HEK293 (cell line): ENCODE measurements at regions not wholly inside any gene's neighbourhood (a gene's known extent, or its start where the extent isn't known, plus 50 kb on each side); places are given as distances from the start of the nearest gene placed in this dataset.
A peak's percentile ranks its signal among the peaks of the same experiment; 100 is the strongest.
"Not testable (repeated sequence)": the region's sequence is repeated elsewhere in the genome, so short reads cannot be mapped to it uniquely, and the experiment has no call there.

ENCODE experiments used
- CTCF ChIA-PET: fragments of 350-600 bp; formaldehyde crosslinking; extraction: SDS; loops from one replicate; lab custom pipeline; 2021; ENCODE audit warnings: antibody characterized with exemption; lab: Yijun Ruan, JAX
- POLR2A ChIA-PET: fragments of 300-600 bp; formaldehyde crosslinking; extraction: SDS; loops from one replicate; lab custom pipeline; 2020; ENCODE audit warnings: antibody characterized with exemption, inconsistent platforms; lab: Yijun Ruan, JAX
- H3K27ac ChIP-seq: fragments of 200-500 bp; sonication (Bioruptor generic); 2 replicates; pipeline ENCODE4 v1.5.1; 2014; ENCODE audit warnings: low read depth, low read length, control low read depth, inconsistent platforms; ENCODE audit errors: extremely low read depth
- H3K36me3 ChIP-seq, 2 experiments: fragments of 200-500 bp in 1 of 2; sonication (Bioruptor generic) in 1 of 2; 1 replicate in 1 of 2; 2 replicates in 1 of 2; pipeline ENCODE4 v1.5.1; 2014 to 2017; ENCODE audit warnings: inconsistent platforms in 2 of 2, low read length in 2 of 2; ENCODE audit not compliant: control insufficient read depth in 2 of 2, insufficient read depth in 1 of 2
- H3K4me1 ChIP-seq: fragments of 200-500 bp; sonication (Bioruptor generic); 2 replicates; pipeline ENCODE4 v1.5.1; 2014; ENCODE audit warnings: mild to moderate bottlenecking, low read length, inconsistent platforms; ENCODE audit not compliant: control insufficient read depth, insufficient read depth
- H3K4me3 ChIP-seq: 2 replicates; pipeline ENCODE4 v1.5.1; 2011; ENCODE audit warnings: low read depth, mild to moderate bottlenecking, control low read depth, low read length, moderate library complexity
- H3K9me3 ChIP-seq: fragments of 200-500 bp; sonication (Bioruptor generic); 2 replicates; pipeline ENCODE4 v1.5.1; 2014; ENCODE audit warnings: low read depth, low read length, inconsistent platforms; ENCODE audit not compliant: control insufficient read depth, insufficient read depth
- GLI2 ChIP-seq: fragments of 450-650 bp; formaldehyde crosslinking; IDR thresholded peaks from 2 replicates; pipeline ENCODE4; 2017; ENCODE audit warnings: missing biosample characterization, missing genetic modification characterization, low read depth, borderline replicate concordance
- PBX3 ChIP-seq: sonication (generic); formaldehyde crosslinking; IDR thresholded peaks from 2 replicates; pipeline ENCODE4 v1.8.1; 2022; ENCODE audit warnings: mild to moderate bottlenecking, moderate library complexity, missing genetic modification reagents
- SETDB1 ChIP-seq: IDR thresholded peaks from one replicate; pipeline ENCODE4 v1.6.1; 2017; ENCODE audit warnings: mild to moderate bottlenecking, low read length, moderate library complexity, mixed read lengths; ENCODE audit not compliant: insufficient read length
- TCF7L2 ChIP-seq: IDR thresholded peaks from 2 replicates; pipeline ENCODE4 v1.6.1; 2011; ENCODE audit warnings: low read depth, mild to moderate bottlenecking, inconsistent platforms, low read length, moderate library complexity, borderline replicate concordance
- WT1 ChIP-seq: fragments of 450-650 bp; formaldehyde crosslinking; IDR thresholded peaks from 2 replicates; pipeline ENCODE4 v1.5.1; 2016; ENCODE audit warnings: missing biosample characterization, missing genetic modification characterization
- ZBTB21 ChIP-seq: fragments of 450-650 bp; formaldehyde crosslinking; IDR thresholded peaks from 2 replicates; pipeline ENCODE4 v1.5.1; 2017; ENCODE audit warnings: missing biosample characterization, missing genetic modification characterization
- ZNF23 ChIP-seq: fragments of 450-650 bp; formaldehyde crosslinking; IDR thresholded peaks from 2 replicates; pipeline ENCODE4 v1.5.1; 2016; ENCODE audit warnings: missing biosample characterization, missing genetic modification characterization, borderline replicate concordance
- ZNF266 ChIP-seq: fragments of 450-650 bp; formaldehyde crosslinking; IDR thresholded peaks from 2 replicates; pipeline ENCODE4 v1.5.1; 2016; ENCODE audit warnings: missing biosample characterization, missing genetic modification characterization, low read depth
- ZNF280D ChIP-seq: fragments of 450-650 bp; formaldehyde crosslinking; IDR thresholded peaks from 2 replicates; pipeline ENCODE4 v1.5.1; 2016; ENCODE audit warnings: missing biosample characterization, missing genetic modification characterization
- ZNF292 ChIP-seq: fragments of 450-650 bp; formaldehyde crosslinking; IDR thresholded peaks from 2 replicates; pipeline ENCODE4 v1.5.1; 2016; ENCODE audit warnings: low read depth, missing biosample characterization, missing genetic modification characterization, borderline replicate concordance
- ZNF433 ChIP-seq: fragments of 450-650 bp; formaldehyde crosslinking; IDR thresholded peaks from 2 replicates; pipeline ENCODE4 v1.5.1; 2016; ENCODE audit warnings: missing biosample characterization, missing genetic modification characterization, low read depth
- ZNF544 ChIP-seq: fragments of 450-650 bp; formaldehyde crosslinking; IDR thresholded peaks from 2 replicates; pipeline ENCODE4 v1.5.0; 2017; ENCODE audit warnings: missing biosample characterization, missing genetic modification characterization
- ZNF571 ChIP-seq: fragments of 450-650 bp; formaldehyde crosslinking; IDR thresholded peaks from 2 replicates; pipeline ENCODE4 v1.5.0; 2017; ENCODE audit warnings: missing biosample characterization, missing genetic modification characterization
- ZNF600 ChIP-seq: fragments of 450-650 bp; formaldehyde crosslinking; IDR thresholded peaks from 2 replicates; pipeline ENCODE4 v1.5.1; 2016; ENCODE audit warnings: missing biosample characterization, missing genetic modification characterization
- ZNF623 ChIP-seq: fragments of 450-650 bp; formaldehyde crosslinking; IDR thresholded peaks from 2 replicates; pipeline ENCODE4 v1.5.1; 2016; ENCODE audit warnings: missing biosample characterization, missing genetic modification characterization
- ZNF645 ChIP-seq: fragments of 450-650 bp; formaldehyde crosslinking; IDR thresholded peaks from 2 replicates; pipeline ENCODE4; 2016; ENCODE audit warnings: missing biosample characterization, missing genetic modification characterization
- ZNF660 ChIP-seq: fragments of 450-650 bp; IDR thresholded peaks from 2 replicates; pipeline ENCODE4 v1.5.1; 2018; ENCODE audit warnings: missing biosample characterization, mild to moderate bottlenecking, missing genetic modification characterization
- ZNF677 ChIP-seq: fragments of 450-650 bp; IDR thresholded peaks from 2 replicates; pipeline ENCODE4 v1.5.0; 2018; ENCODE audit warnings: missing biosample characterization, mild to moderate bottlenecking, missing genetic modification characterization, moderate library complexity
- ZNF692 ChIP-seq: fragments of 450-650 bp; formaldehyde crosslinking; IDR thresholded peaks from 2 replicates; pipeline ENCODE4 v1.5.1; 2016; ENCODE audit warnings: missing biosample characterization, missing genetic modification characterization
- ZNF76 ChIP-seq: fragments of 450-650 bp; formaldehyde crosslinking; IDR thresholded peaks from 2 replicates; pipeline ENCODE4; 2016; ENCODE audit warnings: low read depth, missing biosample characterization, missing genetic modification characterization, borderline replicate concordance
- ZNF777 ChIP-seq: fragments of 450-650 bp; formaldehyde crosslinking; IDR thresholded peaks from 2 replicates; pipeline ENCODE4 v1.5.1; 2017; ENCODE audit warnings: missing biosample characterization, missing genetic modification characterization, borderline replicate concordance

DNA sequence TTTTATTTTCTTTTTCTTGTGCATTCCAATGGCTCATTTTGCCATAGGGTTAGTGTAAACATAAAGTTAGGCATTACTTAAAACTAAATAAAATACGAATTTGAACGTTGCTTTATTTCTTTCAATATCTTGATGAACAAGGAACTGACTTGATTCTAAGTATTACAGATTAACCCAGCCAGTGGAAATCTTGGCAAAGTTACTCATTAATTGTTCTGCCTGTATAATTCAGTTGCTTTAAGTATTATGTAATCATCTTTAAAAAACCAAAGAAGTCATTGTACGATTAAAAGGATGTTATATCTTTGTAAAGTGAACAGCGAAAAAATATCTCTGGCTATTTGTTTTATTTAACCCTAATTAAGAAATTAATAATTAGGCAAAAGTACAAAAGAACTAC is 737.9 kb upstream of the BCHE start:
- no peak for TF ChIP-seq GLI2 (tag by site-specific recombination)
- no peak for TF ChIP-seq ZNF645 (tag by site-specific recombination)
- no peak for TF ChIP-seq ZNF292 (tag by site-specific recombination)
- no peaks in the 10 kb centered on the region for H3K9me3 ChIP-seq
- H3K4me3 ChIP-seq: no peak overlapping the region
- no peaks in the 10 kb centered on the region for H3K4me1 ChIP-seq
- POLR2A ChIA-PET: no interaction called here
- CTCF ChIA-PET: no interaction called here
- no peaks in the 10 kb centered on the region for H3K36me3 ChIP-seq
- no peak overlapping the region for H3K27ac ChIP-seq

DNA sequence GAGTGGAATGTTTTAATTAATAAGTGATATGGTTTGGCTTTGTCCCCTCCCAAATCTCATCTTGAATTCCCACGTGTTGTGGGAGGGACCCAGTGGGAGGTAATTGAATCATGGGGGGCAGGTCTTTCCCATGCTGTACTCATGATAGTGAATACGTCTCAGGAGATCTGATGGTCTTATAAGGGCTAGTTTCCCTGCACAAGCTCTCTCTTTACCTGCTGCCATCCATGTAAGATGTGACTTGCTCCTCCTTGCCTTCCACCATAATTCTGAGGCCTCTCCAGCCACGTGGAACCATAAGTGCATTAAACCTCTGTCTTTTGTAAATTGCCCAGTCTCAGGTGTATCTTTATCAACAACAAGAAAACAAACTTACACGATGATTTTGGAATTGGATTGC is 734.5 kb upstream of the BCHE start:
- not testable (repeated sequence) for H3K36me3 ChIP-seq, H3K9me3 ChIP-seq, H3K4me1 ChIP-seq, H3K4me3 ChIP-seq
- TF ChIP-seq SETDB1: peak; percentile 59
- TF ChIP-seq, all 188 proteins: peak for 1; not testable (repeated sequence) for 187
- CTCF ChIA-PET: interaction anchor here (0.6 kb wide), 1 partner anchor 763 kb away, joined by 3 read pairs; no protein-coding TSS in a partner anchor
- H3K27ac ChIP-seq, POLR2A ChIA-PET: not testable (repeated sequence)

GRCh38 chr3:166570102-166570501 is 732.9 kb upstream of the BCHE start:
- Histone ChIP-seq H3K27ac (no peak overlapping the region), H3K4me1 (no peaks in the 10 kb centered on the region), H3K9me3 (no peaks in the 10 kb centered on the region), H3K36me3 (no peaks in the 10 kb centered on the region), H3K4me3 (no peak overlapping the region)
- POLR2A ChIA-PET: no interaction called here
- TF ChIP-seq ZNF23 (tag by site-specific recombination): no peak
- no peak for TF ChIP-seq PBX3
- TF ChIP-seq WT1 (tag by site-specific recombination): no peak
- TF ChIP-seq ZNF76 (tag by site-specific recombination): no peak
- TF ChIP-seq ZNF660 (tag by site-specific recombination): no peak
- TF ChIP-seq ZNF600: no peak
- no peak for TF ChIP-seq ZNF280D (tag by site-specific recombination)
- CTCF ChIA-PET: interaction anchor here (0.5 kb wide), 1 partner anchor 9 kb away, joined by 4 read pairs; no protein-coding TSS in a partner anchor

GRCh38 chr3:166569589-166569988 is 732.4 kb upstream of the BCHE start:
- Histone ChIP-seq H3K4me3 (no peak overlapping the region), H3K36me3 (no peaks in the 10 kb centered on the region), H3K9me3 (no peaks in the 10 kb centered on the region), H3K4me1 (no peaks in the 10 kb centered on the region), H3K27ac (no peak overlapping the region)
- TF ChIP-seq ZNF677 (tag by site-specific recombination) (no peak), ZNF433 (tag by site-specific recombination) (no peak), TCF7L2 (no peak), ZNF692 (tag by site-specific recombination) (no peak), ZNF571 (no peak), ZNF777 (tag by site-specific recombination) (no peak), ZNF544 (tag by site-specific recombination) (no peak), ZBTB21 (tag by site-specific recombination) (no peak), ZNF623 (no peak), ZNF266 (no peak)
- ChIA-PET CTCF (interaction anchor here (0.5 kb wide), 1 partner anchor 9 kb away, joined by 4 read pairs; no protein-coding TSS in a partner anchor), POLR2A (no interaction called here)
